CD14-positive monocyte (primary cell): ENCODE measurements at regions not wholly inside any gene's neighbourhood (a gene's known extent, or its start where the extent isn't known, plus 50 kb on each side); places are given as distances from the start of the nearest gene placed in this dataset.

Experiments
- DNase-seq, 3 donors: peaks; one replicate each; pipeline ENCODE4 v3.0.0-alpha.2; 2011 to 2022
- H2AFZ ChIP-seq: 2 replicates; pipeline ENCODE4 v1.6.0; 2012; ENCODE audit warnings: mild to moderate bottlenecking, low read depth, low read length, inconsistent platforms; ENCODE audit not compliant: insufficient read depth, poor library complexity, severe bottlenecking
- H3K27ac ChIP-seq, 2 donors: 1 replicate in 1 of 2; 2 replicates in 1 of 2; pipeline ENCODE4 v1.5.1; 2012 to 2013; ENCODE audit warnings: low read length in 2 of 2, control low read depth in 1 of 2, inconsistent platforms in 1 of 2, low read depth in 1 of 2, mild to moderate bottlenecking in 1 of 2
- H3K27me3 ChIP-seq, 2 donors: one replicate each; pipeline versions ENCODE4 v1.6.0 to v1.6.1; 2011 to 2013; ENCODE audit warnings: low read length in 2 of 2; ENCODE audit not compliant: control insufficient read depth in 2 of 2, insufficient read depth in 2 of 2
- H3K36me3 ChIP-seq, 2 donors: replicated peaks in 1 of 2; 1 replicate in 1 of 2; 2 replicates in 1 of 2; pipeline versions ENCODE4 v1.5.1 to v1.6.1; 2012 to 2013; ENCODE audit warnings: low read length in 2 of 2, control low read depth in 1 of 2, inconsistent platforms in 1 of 2, mild to moderate bottlenecking in 1 of 2; ENCODE audit not compliant: insufficient read depth in 2 of 2, control insufficient read depth in 1 of 2
- H3K4me1 ChIP-seq, 2 donors: 1 replicate in 1 of 2; 2 replicates in 1 of 2; pipeline versions ENCODE4 v1.5.1 to v1.6.1; 2012 to 2013; ENCODE audit warnings: low read length in 2 of 2, control low read depth in 1 of 2, inconsistent platforms in 1 of 2, mild to moderate bottlenecking in 1 of 2, moderate library complexity in 1 of 2; ENCODE audit not compliant: insufficient read depth in 2 of 2, control insufficient read depth in 1 of 2
- H3K4me2 ChIP-seq: replicated peaks from 2 replicates; pipeline ENCODE3; 2012; ENCODE audit warnings: low read length, moderate library complexity, mild to moderate bottlenecking; ENCODE audit not compliant: poor library complexity, severe bottlenecking; ENCODE audit errors: extremely low read depth
- H3K4me3 ChIP-seq, 3 experiments: fragments of 200-600 bp in 1 of 3; sonication (generic) in 1 of 3; replicated peaks in 1 of 3; 1 replicate in 2 of 3; 2 replicates in 1 of 3; pipeline ENCODE4 v1.5.1; 2011 to 2013; ENCODE audit warnings: low read length in 3 of 3, mild to moderate bottlenecking in 3 of 3, control low read depth in 2 of 3, low read depth in 2 of 3, inconsistent platforms in 1 of 3, moderate library complexity in 1 of 3
- H3K79me2 ChIP-seq: 2 replicates; pipeline ENCODE4 v1.6.0; 2012; ENCODE audit warnings: mild to moderate bottlenecking, control low read depth, inconsistent platforms, low read length, moderate library complexity; ENCODE audit not compliant: insufficient read depth
- H3K9ac ChIP-seq: 2 replicates; pipeline ENCODE4 v1.6.0; 2017; ENCODE audit warnings: low read length, mild to moderate bottlenecking; ENCODE audit not compliant: insufficient read depth, poor library complexity, severe bottlenecking
- H3K9me3 ChIP-seq, 2 donors: replicated peaks in 1 of 2; 1 replicate in 1 of 2; 2 replicates in 1 of 2; pipeline versions ENCODE4 v1.5.1 to v1.6.1; 2012 to 2013; ENCODE audit warnings: low read length in 2 of 2, control low read depth in 1 of 2; ENCODE audit not compliant: control insufficient read depth in 1 of 2, insufficient read depth in 1 of 2
- H4K20me1 ChIP-seq: 2 replicates; pipeline ENCODE4 v1.6.0; 2012; ENCODE audit warnings: mild to moderate bottlenecking, low read length, control low read depth, moderate library complexity; ENCODE audit not compliant: insufficient read depth
- H3K27ac Mint-ChIP-seq, 7 donors: one replicate each; pipeline ENCODE4 v1.8.0; 2020; ENCODE audit warnings: mild to moderate bottlenecking in 7 of 7, mixed read lengths in 7 of 7, moderate library complexity in 6 of 7, inconsistent platforms in 2 of 7
- H3K27me3 Mint-ChIP-seq, 3 donors: one replicate each; pipeline ENCODE4 v1.8.0; 2021 to 2022; ENCODE audit warnings: low read depth in 3 of 3, mild to moderate bottlenecking in 3 of 3, mixed read lengths in 3 of 3, moderate library complexity in 3 of 3, inconsistent platforms in 1 of 3
- H3K36me3 Mint-ChIP-seq, 2 donors: one replicate each; pipeline ENCODE4 v1.8.0; 2020; ENCODE audit warnings: mixed read lengths in 2 of 2, inconsistent platforms in 1 of 2, mild to moderate bottlenecking in 1 of 2
- H3K4me1 Mint-ChIP-seq: one replicate; pipeline ENCODE4 v1.8.0; 2020; ENCODE audit warnings: mild to moderate bottlenecking, mixed read lengths
- H3K4me3 Mint-ChIP-seq, 2 donors: one replicate each; pipeline ENCODE4 v1.8.0; 2020; ENCODE audit warnings: mild to moderate bottlenecking in 2 of 2, mixed read lengths in 2 of 2, moderate library complexity in 1 of 2
- H3K9me3 Mint-ChIP-seq, 7 donors: one replicate each; pipeline ENCODE4 v1.8.0; 2020 to 2022; ENCODE audit warnings: mixed read lengths in 7 of 7, mild to moderate bottlenecking in 6 of 7, moderate library complexity in 6 of 7, inconsistent platforms in 2 of 7
- WGBS: methylation state at CpG from one replicate; pipeline ENCODE4 v1.1.5; 2013; ENCODE audit warnings: missing lambda C conversion rate; ENCODE audit not compliant: insufficient coverage; 5-methylcytosine and 5-hydroxymethylcytosine counted together
- intact Hi-C, 2 donors: fragments of 100-400 bp; cut with micrococcal nuclease; formaldehyde crosslinking; loops; one replicate each; pipeline versions ENCODE4 v1.15.0 to v1.15.1; 2023
- TF ChIP-seq, protein P1 (sequence below): fragments of 200-600 bp; IDR thresholded peaks from one replicate; pipeline ENCODE4 v1.8.0; 2022; ENCODE audit warnings: antibody characterized with exemption, mild to moderate bottlenecking

DNA sequence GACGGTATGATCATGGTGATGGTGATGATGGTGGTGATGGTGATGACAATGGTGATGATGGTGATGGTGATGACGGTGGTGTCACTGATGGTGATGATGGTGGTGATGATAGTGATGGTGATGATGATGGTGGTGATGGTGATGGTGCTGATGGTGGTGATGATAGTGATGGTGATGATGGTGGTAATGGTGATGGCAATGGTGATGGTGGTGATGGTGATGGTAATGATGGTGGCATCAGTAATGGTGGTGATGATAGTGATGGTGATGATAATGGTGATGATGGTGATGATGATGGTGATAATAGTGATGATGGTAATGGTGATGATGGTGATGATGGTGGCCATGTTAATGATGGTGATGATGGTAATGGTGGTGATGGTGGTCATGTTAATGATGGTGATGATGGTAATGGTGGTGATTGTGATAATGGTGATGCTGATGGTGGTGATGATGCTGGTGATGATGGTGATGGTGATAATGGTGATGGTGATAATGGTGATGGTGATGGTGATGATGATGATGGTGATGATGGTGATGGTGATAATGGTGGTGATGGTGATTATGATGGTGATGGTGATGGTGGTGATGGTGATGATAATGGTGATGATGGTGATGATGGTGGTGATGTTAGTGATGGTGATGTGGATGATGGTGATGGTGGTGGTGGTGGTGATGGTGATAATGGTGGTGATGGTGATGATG lies 107.2 kb downstream of the C16orf95 start:
- Histone ChIP-seq H3K27ac (no peak overlapping the region), H3K79me2 (no peaks in the 10 kb centered on the region), H3K9ac (no peak overlapping the region), H3K27me3 (no peaks in the 10 kb centered on the region), H4K20me1 (no peaks in the 10 kb centered on the region), H3K4me1 (no peaks in the 10 kb centered on the region), H2AFZ (no peak overlapping the region), H3K36me3 (no peaks in the 10 kb centered on the region), H3K9me3 (no peaks in the 10 kb centered on the region), H3K4me2 (no peak overlapping the region), H3K4me3 (no peak overlapping the region)
- H3K36me3 Mint-ChIP-seq = no peaks in the 10 kb centered on the region
- no peaks in the 10 kb centered on the region for H3K9me3 Mint-ChIP-seq
- intact Hi-C loops = loop anchor here in 1 of 2 donors (10.0 kb wide), 1 partner anchor 425 kb away; no protein-coding TSS in a partner anchor
- no peak overlapping the region for H3K27ac Mint-ChIP-seq
- WGBS = 92% methylated on average over 2 of the region's 2 CpGs
- TF ChIP-seq, protein P1, sequence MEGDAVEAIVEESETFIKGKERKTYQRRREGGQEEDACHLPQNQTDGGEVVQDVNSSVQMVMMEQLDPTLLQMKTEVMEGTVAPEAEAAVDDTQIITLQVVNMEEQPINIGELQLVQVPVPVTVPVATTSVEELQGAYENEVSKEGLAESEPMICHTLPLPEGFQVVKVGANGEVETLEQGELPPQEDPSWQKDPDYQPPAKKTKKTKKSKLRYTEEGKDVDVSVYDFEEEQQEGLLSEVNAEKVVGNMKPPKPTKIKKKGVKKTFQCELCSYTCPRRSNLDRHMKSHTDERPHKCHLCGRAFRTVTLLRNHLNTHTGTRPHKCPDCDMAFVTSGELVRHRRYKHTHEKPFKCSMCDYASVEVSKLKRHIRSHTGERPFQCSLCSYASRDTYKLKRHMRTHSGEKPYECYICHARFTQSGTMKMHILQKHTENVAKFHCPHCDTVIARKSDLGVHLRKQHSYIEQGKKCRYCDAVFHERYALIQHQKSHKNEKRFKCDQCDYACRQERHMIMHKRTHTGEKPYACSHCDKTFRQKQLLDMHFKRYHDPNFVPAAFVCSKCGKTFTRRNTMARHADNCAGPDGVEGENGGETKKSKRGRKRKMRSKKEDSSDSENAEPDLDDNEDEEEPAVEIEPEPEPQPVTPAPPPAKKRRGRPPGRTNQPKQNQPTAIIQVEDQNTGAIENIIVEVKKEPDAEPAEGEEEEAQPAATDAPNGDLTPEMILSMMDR = no peak
- no peak for DNase-seq
- no peak overlapping the region for H3K4me3 Mint-ChIP-seq
- peaks cover 0 to 4% (median under 1%) of the 10 kb centered on the region in 3 donors for H3K27me3 Mint-ChIP-seq
- no peaks in the 10 kb centered on the region for H3K4me1 Mint-ChIP-seq

DNA sequence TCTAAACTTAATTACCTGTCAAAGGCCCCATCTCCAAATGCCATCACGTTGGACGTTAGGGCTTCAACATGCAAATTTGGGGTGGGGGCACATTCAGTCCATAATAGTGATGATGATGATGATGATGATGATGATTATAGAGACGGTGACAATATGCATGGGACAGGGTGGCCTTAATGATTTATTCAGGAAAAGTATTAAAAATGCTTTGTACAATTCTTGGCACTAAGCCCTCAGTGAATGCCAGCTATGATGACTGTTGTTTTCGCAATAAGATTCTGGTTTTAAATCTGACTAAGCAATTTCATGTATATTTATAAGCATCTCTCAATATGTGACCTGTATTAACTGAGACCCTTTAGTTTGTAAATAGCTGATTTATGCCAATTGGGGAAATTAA lies 106.3 kb downstream of the C16orf95 start:
- Mint-ChIP-seq H3K27ac (no peak overlapping the region), H3K27me3 (peaks cover 0 to 4% (median 0%) of the 10 kb centered on the region in 3 donors), H3K4me3 (no peak overlapping the region), H3K36me3 (no peaks in the 10 kb centered on the region), H3K4me1 (no peaks in the 10 kb centered on the region), H3K9me3 (no peaks in the 10 kb centered on the region)
- H4K20me1 ChIP-seq = no peaks in the 10 kb centered on the region
- DNase-seq = no peak
- no peaks in the 10 kb centered on the region for H3K36me3 ChIP-seq
- H3K27me3 ChIP-seq = no peaks in the 10 kb centered on the region
- H3K4me2 ChIP-seq = no peak overlapping the region
- no peak overlapping the region for H3K27ac ChIP-seq
- H3K79me2 ChIP-seq = no peaks in the 10 kb centered on the region
- WGBS = no CpG with 5 or more reads among the region's 4 CpGs
- TF ChIP-seq, protein P1 = no peak
- intact Hi-C loops = no loop called here
- H3K4me3 ChIP-seq = no peak overlapping the region
- H3K9me3 ChIP-seq = no peaks in the 10 kb centered on the region
- no peak overlapping the region for H3K9ac ChIP-seq
- no peak overlapping the region for H2AFZ ChIP-seq
- H3K4me1 ChIP-seq = no peaks in the 10 kb centered on the region
